ENCODE measurements at regions not wholly inside any gene's neighbourhood (a gene's known extent, or its start where the extent isn't known, plus 50 kb on each side); places are given as distances from the start of the nearest gene placed in this dataset.

DNA sequence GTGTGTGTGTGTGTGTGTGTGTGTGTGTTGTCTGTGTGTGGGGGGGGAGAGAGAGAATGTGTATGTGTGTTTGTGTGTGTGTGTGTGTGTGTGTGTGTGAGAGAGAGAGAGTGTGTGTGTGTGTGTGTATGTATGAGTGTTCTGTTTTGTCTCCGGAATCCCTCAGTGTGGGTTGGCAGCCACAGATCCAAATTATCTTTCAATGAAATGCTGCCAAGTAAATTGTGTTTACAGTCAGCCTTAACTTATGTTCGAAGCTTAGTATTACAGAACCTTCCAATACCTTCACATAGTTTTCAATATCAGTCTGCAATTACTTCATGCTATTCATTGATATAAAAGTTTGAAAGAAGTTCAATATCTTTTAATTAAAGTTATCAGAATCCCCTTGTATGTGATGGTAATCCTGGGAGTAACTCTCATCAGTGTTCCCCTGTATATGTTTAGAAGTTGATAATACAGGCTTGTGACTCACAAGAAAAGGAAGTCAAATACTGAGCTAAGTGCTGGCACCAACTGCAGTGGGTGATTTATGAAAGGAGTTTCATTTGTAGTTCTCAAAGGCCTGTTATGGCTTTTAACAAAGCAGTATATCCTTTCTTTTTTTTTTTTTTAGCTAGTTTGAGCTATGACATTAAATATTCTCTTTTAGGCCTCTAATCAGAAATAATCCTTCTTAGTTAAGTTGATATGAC, 51.6 kb upstream of the HTR2C start:
- Histone ChIP-seq H2BK12ac (ENCODE audit: low read depth, low read length) (no peak overlapping the region), H3K4ac (replicated peaks; ENCODE audit: insufficient read length, low read depth, low read length) (no peak overlapping the region), H2BK120ac (replicated peaks; ENCODE audit: low read depth, low read length) (no peak overlapping the region), H2BK15ac (ENCODE audit: low read length) (no peak overlapping the region), H3K4me1 (replicated peaks in 1 of 4; ENCODE audit: control insufficient read depth in 3 of 4, insufficient read depth in 4 of 4, low read length in 3 of 4) (no peaks in the 10 kb centered on the region), H3K4me2 (ENCODE audit: insufficient read depth in 1 of 2, low read depth in 2 of 2, low read length in 2 of 2) (no peak overlapping the region), H3K23ac (ENCODE audit: insufficient read length) (no peak overlapping the region), H3K27me3 (replicated peaks in 1 of 4; ENCODE audit: control insufficient read depth in 3 of 4, extremely low read depth in 1 of 4, insufficient read depth in 3 of 4, low read length in 3 of 4) (no peaks in the 10 kb centered on the region), H2AFZ (ENCODE audit: low read length) (no peak overlapping the region), H3K14ac (ENCODE audit: insufficient read length) (no peak overlapping the region), H4K5ac (ENCODE audit: insufficient read length, low read depth, low read length) (no peak overlapping the region), H3K56ac (replicated peaks; ENCODE audit: insufficient read length, low read depth, low read length) (peak overlapping the region; percentile 30), H4K91ac (replicated peaks; ENCODE audit: insufficient read length, low read length) (no peak overlapping the region), H2AK5ac (ENCODE audit: low read depth, low read length) (no peak overlapping the region), H3K23me2 (ENCODE audit: low read depth, low read length) (no peaks in the 10 kb centered on the region; the same call in 1 of the 2 replicates), H4K8ac (ENCODE audit: extremely low read depth, insufficient read depth, low read length) (no peak overlapping the region), H4K20me1 (replicated peaks in 1 of 2; ENCODE audit: control insufficient read depth in 1 of 2, insufficient read depth in 2 of 2, low read length in 2 of 2) (no peaks in the 10 kb centered on the region), H3K4me3 (ENCODE audit: extremely low read depth in 1 of 4, insufficient read depth in 2 of 4, low read depth in 3 of 4, low read length in 4 of 4) (no peak overlapping the region), H3K36me3 (ENCODE audit: control insufficient read depth in 2 of 4, insufficient read depth in 4 of 4, low read length in 3 of 4) (no peaks in the 10 kb centered on the region), H2BK5ac (ENCODE audit: low read depth, low read length) (no peak overlapping the region), H3K79me2 (ENCODE audit: control insufficient read depth in 1 of 2, insufficient read depth in 2 of 2, low read length in 2 of 2) (no peaks in the 10 kb centered on the region), H3K18ac (ENCODE audit: extremely low read depth, low read length) (no peak overlapping the region), H3K9ac (replicated peaks in 1 of 4; ENCODE audit: extremely low read depth in 1 of 4, low read depth in 3 of 4, low read length in 3 of 4) (no peak overlapping the region), H3K79me1 (ENCODE audit: low read depth, low read length) (no peaks in the 10 kb centered on the region), H2BK20ac (ENCODE audit: low read length) (no peak overlapping the region), H3K27ac (ENCODE audit: low read depth, low read length) (no peak overlapping the region), H3K9me3 (ENCODE audit: insufficient read depth in 2 of 2, low read depth in 1 of 2, low read length in 1 of 2) (no peaks in the 10 kb centered on the region)
- ChIA-PET POLR2A (ENCODE audit: partially characterized antibody) (no interaction called here), CTCF (ENCODE audit: partially characterized antibody) (interaction anchor here (1.6 kb wide), 1 partner anchor 89 kb away, joined by 3 read pairs; no protein-coding TSS in a partner anchor)
- WGBS, 2 experiments (ENCODE audit: extremely low coverage in 1 of 2, insufficient coverage in 1 of 2, insufficient read length in 1 of 2, insufficient replicate concordance in 2 of 2, low coverage in 1 of 2, low lambda C conversion rate in 2 of 2, missing lambda C conversion rate in 1 of 2) = 88% methylated on average over 2 of the region's 2 CpGs; no CpG with 5 or more reads in 1 of the 2 experiments
- DNase-seq (ENCODE audit: low read depth in 1 of 2, low spot score in 2 of 2) (no peak), FAIRE-seq (peak; percentile 68)
- no peak for TF ChIP-seq RXRA (IDR thresholded peaks at IDR 0.05; ENCODE audit: insufficient read depth, low read depth, low read length)
- TF ChIP-seq POLR2A (IDR thresholded peaks at IDR 0.05; ENCODE audit: control extremely low read depth in 1 of 2, low read depth in 2 of 2, low read length in 2 of 2) = no peak
- no peak for TF ChIP-seq TAF7 (optimal IDR thresholded peaks at IDR 0.05; ENCODE audit: borderline replicate concordance, low read depth, low read length)
- no peak for TF ChIP-seq CREB1 (IDR thresholded peaks at IDR 0.05)
- no peak for TF ChIP-seq RAD21 (IDR thresholded peaks at IDR 0.05 in 1 of 2, conservative IDR thresholded peaks at IDR 0.05 in 1 of 2; ENCODE audit: low read depth in 2 of 2, low read length in 2 of 2)
- no peak for TF ChIP-seq ZNF274 (IDR thresholded peaks at IDR 0.05; ENCODE audit: borderline replicate concordance, extremely low read depth, low read length)
- no peak for TF ChIP-seq GTF2F1 (IDR thresholded peaks at IDR 0.05; ENCODE audit: borderline replicate concordance, low read depth, low read length)
- TF ChIP-seq EZH2 (IDR thresholded peaks at IDR 0.05; ENCODE audit: low read depth, low read length, severe bottlenecking) = no peak
- no peak for TF ChIP-seq EGR1 (IDR thresholded peaks at IDR 0.05; ENCODE audit: borderline replicate concordance, low read depth, low read length)
- TF ChIP-seq SP4 (IDR thresholded peaks at IDR 0.05; ENCODE audit: low read length) = no peak
- TF ChIP-seq TBP (IDR thresholded peaks at IDR 0.05; ENCODE audit: low read depth, low read length) = no peak
- TF ChIP-seq CHD1 (IDR thresholded peaks at IDR 0.05; ENCODE audit: low read depth, low read length) = no peak

Measured in H1 (cell line).